HEK293T (cell line): ENCODE measurements at regions not wholly inside any gene's neighbourhood (a gene's known extent, or its start where the extent isn't known, plus 50 kb on each side); places are given as distances from the start of the nearest gene placed in this dataset.

Experiments
- FOXA1 ChIP-seq: fragments of 450-650 bp; IDR thresholded peaks from 2 replicates; pipeline ENCODE4 v1.6.1; 2016; ENCODE audit warnings: mild to moderate bottlenecking
- FOXM1 ChIP-seq: fragments of 450-650 bp; IDR thresholded peaks from 2 replicates; pipeline ENCODE4 v1.6.1; 2017; ENCODE audit warnings: mild to moderate bottlenecking, borderline replicate concordance
- NFRKB ChIP-seq: fragments of 450-650 bp; IDR thresholded peaks from 2 replicates; pipeline ENCODE4 v1.6.1; 2016; ENCODE audit warnings: mild to moderate bottlenecking, moderate library complexity
- SUZ12 ChIP-seq: fragments of 450-650 bp; IDR thresholded peaks from 2 replicates; pipeline ENCODE4 v1.6.1; 2016; ENCODE audit warnings: mild to moderate bottlenecking
- TF ChIP-seq, protein P1 (sequence below): fragments of 450-650 bp; IDR thresholded peaks from 2 replicates; pipeline ENCODE4 v1.6.1; 2016

DNA sequence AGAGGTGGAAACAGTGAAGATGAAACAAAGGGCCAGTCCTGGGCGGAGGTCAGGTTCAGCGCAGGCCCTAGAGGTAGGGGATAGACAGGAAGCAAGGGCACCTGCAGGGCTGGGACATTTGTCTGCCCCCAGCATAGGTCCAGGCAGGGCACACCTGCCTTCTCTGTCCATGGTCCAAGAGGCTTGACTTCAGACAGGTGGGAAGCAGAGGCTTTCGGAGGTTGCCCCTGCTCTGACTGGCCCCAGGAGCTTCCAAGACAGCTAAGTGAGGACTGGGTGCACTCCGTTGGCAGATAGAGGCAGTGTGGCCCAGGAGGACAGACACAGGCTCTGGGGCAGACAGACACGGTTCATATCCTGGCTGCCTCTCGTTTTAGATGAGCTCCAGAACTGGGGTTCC, 71.6 kb upstream of the GRB10 start:
- TF ChIP-seq SUZ12, result no peak
- TF ChIP-seq FOXA1, result no peak
- no peak for TF ChIP-seq FOXM1
- no peak for TF ChIP-seq NFRKB
- TF ChIP-seq, protein P1, sequence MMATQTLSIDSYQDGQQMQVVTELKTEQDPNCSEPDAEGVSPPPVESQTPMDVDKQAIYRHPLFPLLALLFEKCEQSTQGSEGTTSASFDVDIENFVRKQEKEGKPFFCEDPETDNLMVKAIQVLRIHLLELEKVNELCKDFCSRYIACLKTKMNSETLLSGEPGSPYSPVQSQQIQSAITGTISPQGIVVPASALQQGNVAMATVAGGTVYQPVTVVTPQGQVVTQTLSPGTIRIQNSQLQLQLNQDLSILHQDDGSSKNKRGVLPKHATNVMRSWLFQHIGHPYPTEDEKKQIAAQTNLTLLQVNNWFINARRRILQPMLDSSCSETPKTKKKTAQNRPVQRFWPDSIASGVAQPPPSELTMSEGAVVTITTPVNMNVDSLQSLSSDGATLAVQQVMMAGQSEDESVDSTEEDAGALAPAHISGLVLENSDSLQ, result no peak
